Ovary (tissue), 3 donors: ENCODE measurements at regions not wholly inside any gene's neighbourhood (a gene's known extent, or its start where the extent isn't known, plus 50 kb on each side); places are given as distances from the start of the nearest gene placed in this dataset.

Experiments used
- CTCF ChIP-seq, 3 donors: fragments of 450-650 bp in 2 of 3; fragments of 200-600 bp in 1 of 3; IDR thresholded peaks; one replicate each; pipeline versions ENCODE4 v1.5.1 to v1.8.0; 2016 to 2022; ENCODE audit warnings: antibody characterized with exemption in 3 of 3, mild to moderate bottlenecking in 1 of 3
- EP300 ChIP-seq: sonication (generic); formaldehyde crosslinking; IDR thresholded peaks from one replicate; pipeline ENCODE4 v1.6.1; 2017; ENCODE audit warnings: antibody characterized with exemption
- POLR2A ChIP-seq: fragments of 450-650 bp; IDR thresholded peaks from one replicate; pipeline ENCODE4 v1.6.1; 2017; ENCODE audit warnings: antibody characterized with exemption, mild to moderate bottlenecking, moderate library complexity
- donor health status: DM: no; HTN: no; CAD: no.

GRCh38 chr5:123858938-123859337, 347.0 kb downstream of the CSNK1G3 start:
- TF ChIP-seq POLR2A, result no peak
- no peak for TF ChIP-seq CTCF (IDR thresholded peaks at IDR 0.05)
- TF ChIP-seq EP300, result no peak
